WERI-Rb-1 (cell line): ENCODE measurements at regions not wholly inside any gene's neighbourhood (a gene's known extent, or its start where the extent isn't known, plus 50 kb on each side); places are given as distances from the start of the nearest gene placed in this dataset.

Source experiments
- DNase-seq: peaks from one replicate; pipeline ENCODE4 v3.0.0-alpha.2; 2020
- H3K27ac ChIP-seq: fragments of 250-450 bp; sonication (Bioruptor Pico); 2 replicates; pipeline ENCODE4 v1.5.1; 2020; ENCODE audit warnings: mild to moderate bottlenecking, moderate library complexity
- H3K27me3 ChIP-seq: fragments of 250-450 bp; sonication (Bioruptor Pico); 2 replicates; pipeline ENCODE4 v1.5.1; 2021; ENCODE audit warnings: mild to moderate bottlenecking, low read depth, moderate library complexity; ENCODE audit not compliant: insufficient read depth, severe bottlenecking
- H3K36me3 ChIP-seq: fragments of 250-450 bp; sonication (Bioruptor Pico); 2 replicates; pipeline ENCODE4 v1.5.1; 2020; ENCODE audit warnings: mild to moderate bottlenecking, moderate library complexity
- H3K4me3 ChIP-seq: 2 replicates; pipeline ENCODE4 v1.5.1; 2011; ENCODE audit warnings: low read depth, mild to moderate bottlenecking, control low read depth, low read length
- H3K9me3 ChIP-seq: fragments of 250-450 bp; sonication (Bioruptor Pico); 2 replicates; pipeline ENCODE4 v1.5.1; 2021; ENCODE audit warnings: mild to moderate bottlenecking, moderate library complexity; ENCODE audit not compliant: severe bottlenecking
- CTCF ChIP-seq: IDR thresholded peaks from 2 replicates; pipeline ENCODE4 v1.5.1; 2011; ENCODE audit warnings: low read depth, mild to moderate bottlenecking, control low read depth, inconsistent platforms, low read length

- Histone ChIP-seq H3K27me3 (no peaks in the 10 kb centered on the region), H3K27ac (no peak overlapping the region), H3K4me3 (no peak overlapping the region), H3K9me3 (no peaks in the 10 kb centered on the region), H3K36me3 (no peaks in the 10 kb centered on the region)
- no peak for TF ChIP-seq CTCF
- no peak for DNase-seq
Observed at GRCh38 chr13:37944869-37945442, 75.4 kb upstream of the TRPC4 start.

GRCh38 chr13:37944081-37944868, 74.7 kb upstream of the TRPC4 start:
- H3K27me3 ChIP-seq: no peaks in the 10 kb centered on the region
- no peaks in the 10 kb centered on the region for H3K9me3 ChIP-seq
- no peak for TF ChIP-seq CTCF
- no peak for DNase-seq
- no peak overlapping the region for H3K4me3 ChIP-seq
- no peak overlapping the region for H3K27ac ChIP-seq
- no peaks in the 10 kb centered on the region for H3K36me3 ChIP-seq

- no peak for DNase-seq
- Histone ChIP-seq H3K27me3 (no peaks in the 10 kb centered on the region), H3K36me3 (no peaks in the 10 kb centered on the region), H3K4me3 (no peak overlapping the region), H3K9me3 (no peaks in the 10 kb centered on the region), H3K27ac (no peak overlapping the region)
- no peak for TF ChIP-seq CTCF
Observed at GRCh38 chr13:37942929-37943328, 73.4 kb upstream of the TRPC4 start.

- TF ChIP-seq CTCF: no peak
- H3K27me3 ChIP-seq: no peaks in the 10 kb centered on the region
- DNase-seq: no peak
- H3K36me3 ChIP-seq: no peaks in the 10 kb centered on the region
- H3K27ac ChIP-seq: no peak overlapping the region
- no peak overlapping the region for H3K4me3 ChIP-seq
- no peaks in the 10 kb centered on the region for H3K9me3 ChIP-seq
Observed at GRCh38 chr13:37934339-37935191, 65.0 kb upstream of the TRPC4 start.

GRCh38 chr13:37929308-37929707, 59.7 kb upstream of the TRPC4 start:
- Histone ChIP-seq H3K36me3 (no peaks in the 10 kb centered on the region), H3K4me3 (no peak overlapping the region), H3K27ac (no peak overlapping the region), H3K27me3 (no peaks in the 10 kb centered on the region), H3K9me3 (no peaks in the 10 kb centered on the region)
- no peak for TF ChIP-seq CTCF
- no peak for DNase-seq
